ENCODE measurements at regions not wholly inside any gene's neighbourhood (a gene's known extent, or its start where the extent isn't known, plus 50 kb on each side); places are given as distances from the start of the nearest gene placed in this dataset.

DNA sequence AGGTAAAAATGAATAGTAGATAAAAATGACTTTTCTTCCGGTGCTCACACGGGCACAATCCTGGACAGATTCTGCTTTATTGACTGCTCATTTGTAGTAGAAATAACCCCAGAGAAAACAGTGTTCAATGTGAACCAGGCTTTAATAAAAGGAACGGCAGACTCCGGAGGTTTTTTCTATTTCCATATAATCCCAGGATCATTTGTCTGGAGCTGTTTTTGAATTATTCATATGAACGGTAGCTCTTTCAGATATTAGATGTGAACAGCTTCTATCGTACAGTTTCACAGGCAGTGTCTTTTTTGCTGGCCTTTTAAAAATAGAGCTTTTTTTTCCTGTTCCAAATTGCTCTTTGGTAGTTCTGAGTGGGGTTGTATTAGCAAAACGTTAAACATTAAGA lies 347.3 kb downstream of the MFSD1 start:
- TF ChIP-seq TAF1 (IDR thresholded peaks at IDR 0.05; ENCODE audit: borderline replicate concordance, low read depth, low read length), result no peak
- TF ChIP-seq POLR2AphosphoS5 (IDR thresholded peaks at IDR 0.05; ENCODE audit: low read depth, low read length), result no peak
- no peak for TF ChIP-seq POLR2A (IDR thresholded peaks at IDR 0.05; ENCODE audit: low read depth, low read length)

Measured in GM12892 (cell line).